HEK293 (cell line): ENCODE measurements at regions not wholly inside any gene's neighbourhood (a gene's known extent, or its start where the extent isn't known, plus 50 kb on each side); places are given as distances from the start of the nearest gene placed in this dataset.

Experiments used
- CTCF ChIA-PET: fragments of 350-600 bp; formaldehyde crosslinking; extraction: SDS; loops from one replicate; lab custom pipeline; 2021; ENCODE audit warnings: antibody characterized with exemption; lab: Yijun Ruan, JAX
- POLR2A ChIA-PET: fragments of 300-600 bp; formaldehyde crosslinking; extraction: SDS; loops from one replicate; lab custom pipeline; 2020; ENCODE audit warnings: antibody characterized with exemption, inconsistent platforms; lab: Yijun Ruan, JAX
- H3K27ac ChIP-seq: fragments of 200-500 bp; sonication (Bioruptor generic); 2 replicates; pipeline ENCODE4 v1.5.1; 2014; ENCODE audit warnings: low read depth, low read length, control low read depth, inconsistent platforms; ENCODE audit errors: extremely low read depth
- H3K36me3 ChIP-seq, 2 experiments: fragments of 200-500 bp in 1 of 2; sonication (Bioruptor generic) in 1 of 2; 1 replicate in 1 of 2; 2 replicates in 1 of 2; pipeline ENCODE4 v1.5.1; 2014 to 2017; ENCODE audit warnings: inconsistent platforms in 2 of 2, low read length in 2 of 2; ENCODE audit not compliant: control insufficient read depth in 2 of 2, insufficient read depth in 1 of 2
- H3K4me1 ChIP-seq: fragments of 200-500 bp; sonication (Bioruptor generic); 2 replicates; pipeline ENCODE4 v1.5.1; 2014; ENCODE audit warnings: mild to moderate bottlenecking, low read length, inconsistent platforms; ENCODE audit not compliant: control insufficient read depth, insufficient read depth
- H3K4me3 ChIP-seq: 2 replicates; pipeline ENCODE4 v1.5.1; 2011; ENCODE audit warnings: low read depth, mild to moderate bottlenecking, control low read depth, low read length, moderate library complexity
- H3K9me3 ChIP-seq: fragments of 200-500 bp; sonication (Bioruptor generic); 2 replicates; pipeline ENCODE4 v1.5.1; 2014; ENCODE audit warnings: low read depth, low read length, inconsistent platforms; ENCODE audit not compliant: control insufficient read depth, insufficient read depth
- GLIS1 ChIP-seq: fragments of 450-650 bp; formaldehyde crosslinking; IDR thresholded peaks from 2 replicates; pipeline ENCODE4 v1.5.1; 2016; ENCODE audit warnings: missing biosample characterization, missing genetic modification characterization
- PRDM10 ChIP-seq: fragments of 450-650 bp; formaldehyde crosslinking; IDR thresholded peaks from 2 replicates; pipeline ENCODE4 v1.5.1; 2016; ENCODE audit warnings: missing biosample characterization, missing genetic modification characterization
- PRDM6 ChIP-seq: fragments of 450-650 bp; formaldehyde crosslinking; IDR thresholded peaks from 2 replicates; pipeline ENCODE4 v1.5.1; 2017; ENCODE audit warnings: missing biosample characterization, missing genetic modification characterization
- TRIM28 ChIP-seq: IDR thresholded peaks from 2 replicates; pipeline ENCODE4 v1.6.1; 2011; ENCODE audit warnings: low read length, control low read depth, borderline replicate concordance
- YY2 ChIP-seq: fragments of 450-650 bp; formaldehyde crosslinking; IDR thresholded peaks from 2 replicates; pipeline ENCODE4 v1.5.1; 2016; ENCODE audit warnings: missing biosample characterization, missing genetic modification characterization
- ZBTB10 ChIP-seq: fragments of 450-650 bp; formaldehyde crosslinking; IDR thresholded peaks from 2 replicates; pipeline ENCODE4 v1.5.1; 2016; ENCODE audit warnings: missing biosample characterization, missing genetic modification characterization
- ZNF274 ChIP-seq, 2 experiments: fragments of 200-500 bp in 1 of 2; fragments of 450-650 bp in 1 of 2; sonication (Bioruptor generic) in 1 of 2; formaldehyde crosslinking in 1 of 2; IDR thresholded peaks; 2 replicates each; pipeline versions ENCODE4 v1.5.1 to v1.6.1; 2014 to 2016; ENCODE audit warnings: borderline replicate concordance in 1 of 2, inconsistent platforms in 1 of 2, low read length in 1 of 2, missing biosample characterization in 1 of 2, missing genetic modification characterization in 1 of 2
- ZNF341 ChIP-seq: fragments of 450-650 bp; formaldehyde crosslinking; IDR thresholded peaks from 2 replicates; pipeline ENCODE4; 2016; ENCODE audit warnings: low read depth, missing biosample characterization, missing genetic modification characterization
- ZNF701 ChIP-seq: fragments of 450-650 bp; formaldehyde crosslinking; IDR thresholded peaks from 2 replicates; pipeline ENCODE4 v1.5.1; 2016; ENCODE audit warnings: missing biosample characterization, missing genetic modification characterization
- ZNF792 ChIP-seq: fragments of 450-650 bp; formaldehyde crosslinking; IDR thresholded peaks from 2 replicates; pipeline ENCODE4 v1.5.1; 2016; ENCODE audit warnings: missing biosample characterization, missing genetic modification characterization
- TF ChIP-seq, protein P1 (sequence below): fragments of 450-650 bp; formaldehyde crosslinking; IDR thresholded peaks from 2 replicates; pipeline ENCODE4 v1.5.1; 2016; ENCODE audit warnings: missing biosample characterization, missing genetic modification characterization

DNA sequence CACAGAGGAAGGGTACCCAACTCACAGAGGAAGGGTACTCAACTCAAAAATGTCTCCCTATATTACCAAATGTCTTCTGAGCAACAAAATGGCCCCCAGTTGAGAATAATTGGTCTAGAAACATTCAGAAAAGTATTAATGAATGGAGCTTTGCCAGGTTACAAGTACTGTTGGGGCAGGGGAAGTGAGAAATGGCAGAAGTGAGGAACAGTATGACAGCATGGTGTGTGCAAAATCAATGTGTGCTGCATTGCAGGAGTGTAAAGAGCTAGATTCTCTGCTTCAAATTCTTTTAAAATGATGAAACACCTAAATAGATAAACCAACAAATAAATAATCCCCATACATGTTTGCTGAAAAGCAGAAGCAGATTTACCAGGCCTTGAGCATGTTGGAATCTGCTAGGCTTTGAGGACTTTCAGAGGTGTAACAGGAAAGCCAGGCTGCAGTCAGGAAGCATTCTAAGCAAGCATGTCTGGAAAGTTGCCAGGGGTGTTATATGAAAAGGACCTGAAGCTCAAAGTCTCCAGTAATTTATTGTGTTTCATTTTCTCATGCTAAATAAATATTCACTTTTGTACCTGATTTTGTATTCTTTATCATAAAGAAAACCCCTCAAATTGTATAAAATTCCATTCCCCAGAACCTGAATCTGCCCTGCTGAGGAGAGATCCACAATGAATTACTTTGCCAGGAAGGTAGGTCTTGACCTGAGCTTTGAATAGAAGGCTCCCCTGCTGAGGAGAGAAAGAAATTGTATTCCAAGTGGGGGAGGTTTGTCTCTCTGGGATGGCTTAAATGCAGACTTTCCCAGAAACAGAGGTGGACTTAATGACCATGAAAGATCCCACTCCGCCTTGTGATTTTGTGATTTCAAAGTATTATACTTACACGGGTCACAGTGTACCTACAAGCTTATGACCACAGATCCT, 265.0 kb upstream of the MARCKS start:
- H3K27ac ChIP-seq: peak overlapping the region; percentile 40
- POLR2A ChIA-PET: interaction anchor here (1.6 kb wide), 1 partner anchor 267 kb away, joined by 9 read pairs; no protein-coding TSS in a partner anchor

More for the DNA sequence above, 265.0 kb upstream of the MARCKS start:
- CTCF ChIA-PET: interaction anchor here (0.7 to 1.1 kb wide), 3 partner anchors 19 to 266 kb away, joined by 3 to 5 read pairs (median 4); no protein-coding TSS in a partner anchor
- Histone ChIP-seq H3K9me3 (no peaks in the 10 kb centered on the region), H3K36me3 (no peaks in the 10 kb centered on the region), H3K4me3 (no peak overlapping the region), H3K4me1 (peaks cover 22% of the 10 kb centered on the region)
- TF ChIP-seq ZNF701 (tag by site-specific recombination) (no peak), YY2 (tag by site-specific recombination) (no peak), TRIM28 (peak; percentile 46; the same call in 1 of the 2 replicates), ZNF341 (no peak), PRDM10 (peak; percentile 61), GLIS1 (tag by site-specific recombination) (peak; percentile 74), PRDM6 (peak; percentile 75), ZBTB10 (tag by site-specific recombination) (no peak), ZNF274 (IDR thresholded peaks at IDR 0.05; ENCODE audit: low read length) (no peak), ZNF274 (tag by site-specific recombination; IDR thresholded peaks at IDR 0.05; ENCODE audit: borderline replicate concordance) (no peak), ZNF792 (tag by site-specific recombination) (no peak)
- TF ChIP-seq, protein P1, sequence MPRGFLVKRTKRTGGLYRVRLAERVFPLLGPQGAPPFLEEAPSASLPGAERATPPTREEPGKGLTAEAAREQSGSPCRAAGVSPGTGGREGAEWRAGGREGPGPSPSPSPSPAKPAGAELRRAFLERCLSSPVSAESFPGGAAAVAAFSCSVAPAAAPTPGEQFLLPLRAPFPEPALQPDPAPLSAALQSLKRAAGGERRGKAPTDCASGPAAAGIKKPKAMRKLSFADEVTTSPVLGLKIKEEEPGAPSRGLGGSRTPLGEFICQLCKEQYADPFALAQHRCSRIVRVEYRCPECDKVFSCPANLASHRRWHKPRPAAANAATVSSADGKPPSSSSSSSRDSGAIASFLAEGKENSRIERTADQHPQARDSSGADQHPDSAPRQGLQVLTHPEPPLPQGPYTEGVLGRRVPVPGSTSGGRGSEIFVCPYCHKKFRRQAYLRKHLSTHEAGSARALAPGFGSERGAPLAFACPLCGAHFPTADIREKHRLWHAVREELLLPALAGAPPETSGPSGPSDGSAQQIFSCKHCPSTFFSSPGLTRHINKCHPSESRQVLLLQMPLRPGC (tag by site-specific recombination): no peak
